IgD-negative memory B cell (primary cell): ENCODE measurements at regions not wholly inside any gene's neighbourhood (a gene's known extent, or its start where the extent isn't known, plus 50 kb on each side); places are given as distances from the start of the nearest gene placed in this dataset.

Source experiments
- H3K27ac Mint-ChIP-seq, 3 donors: one replicate each; pipeline ENCODE4 v1.8.0; 2020 to 2022; ENCODE audit warnings: mild to moderate bottlenecking in 3 of 3, mixed read lengths in 3 of 3, moderate library complexity in 1 of 3
- H3K27me3 Mint-ChIP-seq: one replicate; pipeline ENCODE4 v1.8.0; 2021; ENCODE audit warnings: mixed read lengths
- H3K36me3 Mint-ChIP-seq: one replicate; pipeline ENCODE4 v1.8.0; 2020; ENCODE audit warnings: mild to moderate bottlenecking, mixed read lengths
- H3K4me1 Mint-ChIP-seq, 3 donors: one replicate each; pipeline ENCODE4 v1.8.0; 2020 to 2022; ENCODE audit warnings: mixed read lengths in 3 of 3, mild to moderate bottlenecking in 1 of 3
- H3K4me3 Mint-ChIP-seq, 4 donors: one replicate each; pipeline ENCODE4 v1.8.0; 2020 to 2022; ENCODE audit warnings: mild to moderate bottlenecking in 4 of 4, mixed read lengths in 4 of 4, moderate library complexity in 3 of 4
- H3K9me3 Mint-ChIP-seq, 3 donors: one replicate each; pipeline ENCODE4 v1.8.0; 2020 to 2021; ENCODE audit warnings: mixed read lengths in 3 of 3, mild to moderate bottlenecking in 1 of 3

- Mint-ChIP-seq H3K9me3 (peaks cover 0 to 4% (median 2%) of the 10 kb centered on the region in 3 donors), H3K4me3 (no peak overlapping the region), H3K27me3 (peaks cover 2% of the 10 kb centered on the region), H3K27ac (no peak overlapping the region), H3K4me1 (no peaks in the 10 kb centered on the region), H3K36me3 (no peaks in the 10 kb centered on the region)
Observed at GRCh38 chr14:53493860-53494259, 340.7 kb upstream of the DDHD1 start.

- Mint-ChIP-seq H3K9me3 (peaks cover 0 to 3% (median 2%) of the 10 kb centered on the region in 3 donors), H3K4me1 (no peaks in the 10 kb centered on the region), H3K36me3 (no peaks in the 10 kb centered on the region), H3K27me3 (peaks cover 2% of the 10 kb centered on the region), H3K27ac (no peak overlapping the region), H3K4me3 (no peak overlapping the region)
Observed at GRCh38 chr14:53493320-53493719, 340.2 kb upstream of the DDHD1 start.

DNA sequence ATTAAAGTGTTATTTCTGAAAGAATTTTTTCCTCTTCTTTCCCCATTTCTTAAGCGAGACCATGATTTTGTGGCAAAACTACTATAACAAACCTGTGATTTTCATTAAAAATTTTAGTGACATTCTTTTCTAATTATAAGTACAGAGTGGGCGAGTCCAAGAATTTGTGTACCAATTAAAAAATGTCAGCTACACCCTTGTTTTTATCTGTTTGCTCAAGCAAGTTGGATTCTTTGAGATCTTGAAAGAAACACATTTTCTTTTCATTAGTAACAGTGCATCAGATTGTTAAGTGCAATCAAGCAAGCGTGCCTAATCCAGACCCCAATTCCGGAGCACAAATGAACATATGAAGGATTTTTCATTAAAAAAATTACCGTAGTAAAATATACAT is 338.8 kb upstream of the DDHD1 start:
- Mint-ChIP-seq H3K36me3 (no peaks in the 10 kb centered on the region), H3K27ac (no peak overlapping the region), H3K4me1 (no peaks in the 10 kb centered on the region), H3K27me3 (peaks cover 2% of the 10 kb centered on the region), H3K9me3 (peaks cover 3 to 7% (median 5%) of the 10 kb centered on the region in 3 donors), H3K4me3 (no peak overlapping the region)

GRCh38 chr14:53491256-53491883 is 338.2 kb upstream of the DDHD1 start:
- no peak overlapping the region for H3K27ac Mint-ChIP-seq
- H3K4me3 Mint-ChIP-seq, result no peak overlapping the region
- no peaks in the 10 kb centered on the region for H3K4me1 Mint-ChIP-seq
- H3K9me3 Mint-ChIP-seq, result peaks cover 3 to 8% (median 5%) of the 10 kb centered on the region in 3 donors
- no peaks in the 10 kb centered on the region for H3K36me3 Mint-ChIP-seq
- peaks cover 2% of the 10 kb centered on the region for H3K27me3 Mint-ChIP-seq

DNA sequence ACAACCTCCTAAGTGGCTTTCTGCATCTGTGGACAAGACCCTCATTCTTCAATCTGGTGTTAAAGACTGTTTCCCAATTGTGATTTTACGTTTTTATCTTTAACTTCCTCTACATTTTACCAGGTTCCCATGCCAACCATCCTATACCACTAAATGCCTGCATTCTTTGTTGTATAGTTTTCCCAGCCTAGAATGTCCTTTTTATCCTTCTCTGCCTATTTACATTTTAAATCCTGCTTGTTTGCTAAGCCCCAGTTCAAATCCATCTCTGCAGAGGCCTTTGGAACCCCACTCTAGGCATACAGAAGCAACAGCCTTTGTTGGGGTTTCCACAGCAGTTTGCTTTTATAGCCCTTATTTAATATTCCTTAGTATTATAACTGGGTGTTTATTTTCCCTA is 325.1 kb upstream of the DDHD1 start:
- Mint-ChIP-seq H3K27ac (no peak overlapping the region), H3K9me3 (peaks cover 1 to 4% (median 2%) of the 10 kb centered on the region in 3 donors), H3K4me1 (no peaks in the 10 kb centered on the region), H3K27me3 (no peaks in the 10 kb centered on the region), H3K4me3 (no peak overlapping the region), H3K36me3 (peaks cover 5% of the 10 kb centered on the region)

DNA sequence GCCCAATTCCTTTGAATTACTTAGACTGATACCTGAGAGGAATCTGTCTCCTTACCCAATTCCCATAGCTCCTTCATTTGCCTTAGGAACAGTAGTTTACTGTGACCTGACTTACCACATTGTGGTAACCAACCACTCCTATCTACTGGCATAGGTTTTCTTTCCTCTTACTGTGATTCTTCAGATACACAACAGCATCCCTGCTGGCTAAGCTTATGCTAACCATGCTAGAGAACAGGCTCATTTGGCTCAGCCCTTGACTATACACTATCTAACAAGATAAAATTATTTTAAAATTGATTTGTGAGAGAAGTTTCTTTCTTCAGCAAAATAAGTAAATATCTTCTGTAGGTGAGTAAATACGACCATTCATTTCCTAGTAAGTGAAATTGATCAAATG is 320.4 kb upstream of the DDHD1 start:
- H3K36me3 Mint-ChIP-seq, result no peaks in the 10 kb centered on the region
- H3K9me3 Mint-ChIP-seq, result no peaks in the 10 kb centered on the region
- no peaks in the 10 kb centered on the region for H3K4me1 Mint-ChIP-seq
- H3K4me3 Mint-ChIP-seq, result no peak overlapping the region
- no peak overlapping the region for H3K27ac Mint-ChIP-seq
- no peaks in the 10 kb centered on the region for H3K27me3 Mint-ChIP-seq

DNA sequence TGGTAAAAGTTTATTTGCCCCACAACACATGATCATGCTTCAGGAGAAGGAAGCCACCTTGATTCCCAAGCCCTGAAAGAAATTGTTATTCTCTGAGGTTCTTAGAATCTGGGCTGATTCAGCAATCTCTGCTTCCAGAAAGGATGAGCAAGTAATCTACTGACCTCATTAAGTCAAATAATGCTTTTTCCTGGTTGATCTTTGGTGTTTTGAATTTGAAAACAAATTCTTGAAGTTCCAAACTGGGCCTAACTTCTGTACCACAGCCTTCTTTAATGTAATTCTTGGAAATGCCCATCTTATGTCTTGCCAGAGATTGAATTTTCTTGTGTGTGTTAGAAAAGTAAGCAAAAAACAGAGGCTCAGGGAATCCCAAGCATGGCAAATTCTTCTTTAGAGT is 319.2 kb upstream of the DDHD1 start:
- H3K4me3 Mint-ChIP-seq, result no peak overlapping the region

GRCh38 chr14:53470351-53471043 is 317.4 kb upstream of the DDHD1 start:
- H3K27ac Mint-ChIP-seq, result no peak overlapping the region
- H3K27me3 Mint-ChIP-seq, result no peaks in the 10 kb centered on the region
- no peaks in the 10 kb centered on the region for H3K36me3 Mint-ChIP-seq
- H3K4me3 Mint-ChIP-seq, result peak overlapping the region in 1 of 4 donors; percentile 6
- no peaks in the 10 kb centered on the region for H3K4me1 Mint-ChIP-seq
- no peaks in the 10 kb centered on the region for H3K9me3 Mint-ChIP-seq

More for the DNA sequence above, 319.2 kb upstream of the DDHD1 start:
- Mint-ChIP-seq H3K27me3 (no peaks in the 10 kb centered on the region), H3K9me3 (no peaks in the 10 kb centered on the region), H3K27ac (no peak overlapping the region), H3K4me1 (no peaks in the 10 kb centered on the region), H3K36me3 (no peaks in the 10 kb centered on the region)

GRCh38 chr14:53468876-53469275 is 315.8 kb upstream of the DDHD1 start:
- H3K27ac Mint-ChIP-seq, result no peak overlapping the region
- no peak overlapping the region for H3K4me3 Mint-ChIP-seq
- H3K36me3 Mint-ChIP-seq, result no peaks in the 10 kb centered on the region
- no peaks in the 10 kb centered on the region for H3K4me1 Mint-ChIP-seq
- no peaks in the 10 kb centered on the region for H3K27me3 Mint-ChIP-seq
- peaks cover 0 to 3% (median 0%) of the 10 kb centered on the region in 3 donors for H3K9me3 Mint-ChIP-seq

DNA sequence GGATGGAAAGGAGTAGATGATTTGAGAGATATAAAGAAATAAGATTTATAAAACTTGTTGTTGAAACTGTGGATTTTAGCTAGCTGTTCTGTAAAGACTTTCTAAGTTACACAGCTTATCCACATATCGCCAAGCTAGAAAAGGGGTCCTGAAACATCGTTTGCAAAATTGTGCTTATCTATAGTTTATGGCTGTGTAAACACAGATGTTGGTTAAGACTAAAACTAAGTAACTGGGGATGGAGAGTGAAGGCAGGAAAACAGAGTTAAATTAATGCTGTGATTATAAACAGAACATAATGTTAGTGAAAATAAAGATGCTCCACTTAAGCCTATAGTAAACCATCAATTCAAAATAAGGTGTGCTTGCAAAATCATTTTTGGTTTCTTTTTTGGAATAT is 311.3 kb upstream of the DDHD1 start:
- Mint-ChIP-seq H3K36me3 (no peaks in the 10 kb centered on the region), H3K4me3 (no peak overlapping the region), H3K4me1 (peaks cover 0 to 2% (median 0%) of the 10 kb centered on the region in 3 donors), H3K27ac (no peak overlapping the region), H3K9me3 (peaks cover 0 to 5% (median 3%) of the 10 kb centered on the region in 3 donors), H3K27me3 (peaks cover 15% of the 10 kb centered on the region)

DNA sequence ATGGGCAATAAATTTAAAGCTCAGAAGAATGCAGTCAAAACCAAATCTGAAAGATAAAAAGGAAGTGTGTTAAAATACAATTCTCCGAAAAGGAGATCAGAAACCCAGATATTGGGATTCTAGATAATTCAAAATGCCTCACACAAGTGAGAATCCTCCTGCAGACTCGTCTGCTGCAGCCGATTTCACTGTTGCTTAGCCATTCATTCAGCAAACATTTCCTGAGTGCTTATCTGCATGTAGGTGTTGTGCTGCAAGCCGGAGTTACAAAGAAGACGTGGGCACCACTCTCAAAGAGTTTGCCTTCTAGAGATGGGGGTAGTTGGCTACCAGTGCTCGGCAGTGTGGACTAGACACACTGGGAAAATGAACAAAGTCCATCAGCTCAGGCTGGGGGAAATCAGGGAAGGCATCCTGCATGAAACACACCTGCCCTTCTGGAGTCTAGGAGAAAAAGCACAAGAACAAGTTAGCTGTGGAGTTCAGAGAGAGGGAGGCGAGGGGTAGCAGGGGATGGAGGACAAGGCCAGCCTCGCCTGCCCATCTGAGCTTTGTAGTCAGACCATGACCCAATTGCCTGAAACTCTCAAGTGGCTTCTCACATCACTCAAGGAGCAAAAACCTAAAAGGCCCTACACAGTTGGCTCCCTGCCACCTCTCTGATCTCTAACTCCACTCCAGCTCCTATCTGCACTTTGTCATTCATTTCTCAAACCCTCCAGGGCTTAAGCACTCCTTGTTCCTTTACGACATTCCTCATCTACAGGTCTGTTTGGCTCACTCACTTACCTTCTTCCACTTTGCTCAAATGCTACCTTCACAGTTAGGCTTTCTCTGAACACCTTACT is 310.0 kb upstream of the DDHD1 start:
- no peak overlapping the region for H3K4me3 Mint-ChIP-seq
- H3K4me1 Mint-ChIP-seq, result peaks cover 0 to 2% (median 0%) of the 10 kb centered on the region in 3 donors
- peaks cover 0 to 5% (median 3%) of the 10 kb centered on the region in 3 donors for H3K9me3 Mint-ChIP-seq
- peaks cover 15% of the 10 kb centered on the region for H3K27me3 Mint-ChIP-seq
- H3K36me3 Mint-ChIP-seq, result no peaks in the 10 kb centered on the region
- H3K27ac Mint-ChIP-seq, result no peak overlapping the region

- Mint-ChIP-seq H3K9me3 (peaks cover 0 to 5% (median 3%) of the 10 kb centered on the region in 3 donors), H3K27ac (no peak overlapping the region)
Observed at GRCh38 chr14:53461858-53462257, 308.7 kb upstream of the DDHD1 start.

DNA sequence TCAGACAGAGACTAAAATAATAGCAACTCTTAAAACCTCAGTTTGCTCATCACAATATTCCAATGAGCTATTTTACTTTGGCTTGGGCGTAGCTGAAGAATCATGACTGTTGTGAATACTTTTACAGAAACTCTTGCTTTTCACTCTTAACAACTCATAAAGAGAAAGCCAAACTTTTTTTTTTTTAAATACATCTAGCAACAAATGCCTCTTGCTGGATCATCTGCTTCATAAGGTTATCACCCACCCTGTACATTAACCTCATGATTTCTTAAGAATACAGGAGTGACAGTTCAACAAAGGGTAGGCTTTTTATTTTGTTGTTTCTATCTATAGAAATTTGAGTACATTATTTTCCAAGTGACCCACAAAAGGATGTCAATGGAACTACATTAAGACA is 307.4 kb upstream of the DDHD1 start:
- H3K4me3 Mint-ChIP-seq, result no peak overlapping the region
- H3K4me1 Mint-ChIP-seq, result peaks cover 0 to 2% (median 0%) of the 10 kb centered on the region in 3 donors
- H3K36me3 Mint-ChIP-seq, result no peaks in the 10 kb centered on the region
- H3K27me3 Mint-ChIP-seq, result peaks cover 16% of the 10 kb centered on the region
- peaks cover 0 to 5% (median 3%) of the 10 kb centered on the region in 3 donors for H3K9me3 Mint-ChIP-seq
- no peak overlapping the region for H3K27ac Mint-ChIP-seq

More at GRCh38 chr14:53461858-53462257, 308.7 kb upstream of the DDHD1 start:
- Mint-ChIP-seq H3K36me3 (no peaks in the 10 kb centered on the region), H3K4me1 (peaks cover 0 to 2% (median 0%) of the 10 kb centered on the region in 3 donors), H3K4me3 (no peak overlapping the region), H3K27me3 (peaks cover 16% of the 10 kb centered on the region)

GRCh38 chr14:53458368-53458814 is 305.3 kb upstream of the DDHD1 start:
- no peaks in the 10 kb centered on the region for H3K36me3 Mint-ChIP-seq
- peaks cover 0 to 5% (median 0%) of the 10 kb centered on the region in 3 donors for H3K9me3 Mint-ChIP-seq
- no peak overlapping the region for H3K27ac Mint-ChIP-seq
- H3K4me1 Mint-ChIP-seq, result peaks cover 0 to 2% (median 0%) of the 10 kb centered on the region in 3 donors
- H3K4me3 Mint-ChIP-seq, result no peak overlapping the region
- H3K27me3 Mint-ChIP-seq, result peaks cover 16% of the 10 kb centered on the region

DNA sequence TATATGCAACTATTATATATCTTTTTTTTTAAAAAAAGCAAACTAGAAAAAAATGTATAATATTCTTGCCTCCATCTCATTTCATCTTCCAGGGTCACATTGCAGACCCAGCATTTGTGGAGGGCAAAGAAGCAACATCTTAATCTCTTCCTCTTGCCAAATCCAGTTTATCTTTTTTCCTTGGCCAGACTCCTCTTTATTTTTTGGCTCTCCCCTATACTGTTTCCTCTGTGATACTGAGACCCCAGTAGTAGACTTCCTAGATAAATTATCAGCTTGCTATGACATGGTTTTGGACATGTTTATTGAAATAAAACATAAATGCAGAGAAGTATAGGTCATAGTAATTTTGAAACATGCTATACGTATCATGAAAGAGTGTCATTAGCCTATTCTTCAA is 303.8 kb upstream of the DDHD1 start:
- H3K4me1 Mint-ChIP-seq, result peaks cover 0 to 2% (median 0%) of the 10 kb centered on the region in 3 donors
- H3K9me3 Mint-ChIP-seq, result peaks cover 0 to 5% (median 0%) of the 10 kb centered on the region in 3 donors
- H3K36me3 Mint-ChIP-seq, result no peaks in the 10 kb centered on the region
- H3K27ac Mint-ChIP-seq, result no peak overlapping the region
- H3K27me3 Mint-ChIP-seq, result peaks cover 9% of the 10 kb centered on the region
- no peak overlapping the region for H3K4me3 Mint-ChIP-seq
